ENCODE measurements at regions not wholly inside any gene's neighbourhood (a gene's known extent, or its start where the extent isn't known, plus 50 kb on each side); places are given as distances from the start of the nearest gene placed in this dataset.

DNA sequence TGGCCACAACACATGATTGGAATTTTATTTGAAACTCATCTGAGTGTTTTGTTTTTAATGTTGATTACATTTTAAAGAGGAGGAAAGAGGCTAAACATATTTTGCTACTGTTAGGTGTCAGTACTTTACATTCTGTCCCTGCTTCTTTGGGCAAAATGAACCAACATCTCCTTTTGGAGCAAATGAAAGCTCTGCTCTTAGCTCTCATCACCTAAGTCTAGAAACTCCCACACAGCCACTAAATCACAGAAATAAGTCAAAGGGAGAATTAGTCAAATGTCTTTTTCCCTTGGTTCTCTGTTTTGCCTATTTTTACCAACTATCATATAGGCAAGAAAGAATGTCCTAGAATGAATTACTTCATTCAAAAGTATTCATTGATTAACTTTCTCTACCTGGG, 666.8 kb downstream of the RNF144A start:
- DNase-seq (ENCODE audit: low read depth in 2 of 2, low spot score in 1 of 2) = no peak

DNA sequence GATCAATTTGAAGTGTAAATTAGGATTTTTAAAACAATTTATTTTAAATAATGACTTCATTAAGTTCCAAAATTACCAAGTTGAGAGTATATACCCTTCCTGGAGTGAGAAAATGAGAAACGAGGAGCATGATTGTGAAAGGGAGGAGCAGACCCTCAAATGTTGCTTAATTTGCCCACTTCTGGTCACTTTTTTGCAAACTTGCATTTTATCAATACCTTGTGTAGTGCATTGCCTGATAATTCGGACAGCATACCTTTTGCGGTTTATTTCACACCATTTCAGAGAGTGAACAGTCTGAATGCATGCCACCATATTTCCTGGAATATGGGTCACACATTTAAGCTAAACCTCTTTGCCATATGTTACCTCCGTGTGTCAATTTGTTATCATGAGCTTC, 669.7 kb downstream of the RNF144A start:
- no peak for DNase-seq (ENCODE audit: low read depth in 2 of 2, low spot score in 1 of 2)

DNA sequence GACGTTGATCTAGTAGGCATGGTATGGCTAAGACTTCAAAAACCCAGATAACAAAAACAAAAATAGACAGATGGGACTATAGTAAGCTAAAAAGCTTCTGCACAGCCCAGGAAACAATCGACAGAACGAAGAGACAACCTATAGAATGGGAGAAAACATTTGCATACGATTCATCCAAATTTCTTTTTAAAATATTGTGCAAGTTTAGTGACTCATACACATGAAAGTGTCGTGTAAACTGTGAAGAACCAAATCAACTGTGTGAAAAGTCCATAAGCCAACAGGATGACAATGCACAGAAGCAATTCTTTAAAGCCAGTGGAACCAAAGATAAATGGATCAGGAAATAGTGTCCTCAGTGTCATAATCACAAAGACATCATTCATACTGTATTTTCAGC, 671.1 kb downstream of the RNF144A start:
- DNase-seq (ENCODE audit: low read depth in 2 of 2, low spot score in 1 of 2) = no peak

DNA sequence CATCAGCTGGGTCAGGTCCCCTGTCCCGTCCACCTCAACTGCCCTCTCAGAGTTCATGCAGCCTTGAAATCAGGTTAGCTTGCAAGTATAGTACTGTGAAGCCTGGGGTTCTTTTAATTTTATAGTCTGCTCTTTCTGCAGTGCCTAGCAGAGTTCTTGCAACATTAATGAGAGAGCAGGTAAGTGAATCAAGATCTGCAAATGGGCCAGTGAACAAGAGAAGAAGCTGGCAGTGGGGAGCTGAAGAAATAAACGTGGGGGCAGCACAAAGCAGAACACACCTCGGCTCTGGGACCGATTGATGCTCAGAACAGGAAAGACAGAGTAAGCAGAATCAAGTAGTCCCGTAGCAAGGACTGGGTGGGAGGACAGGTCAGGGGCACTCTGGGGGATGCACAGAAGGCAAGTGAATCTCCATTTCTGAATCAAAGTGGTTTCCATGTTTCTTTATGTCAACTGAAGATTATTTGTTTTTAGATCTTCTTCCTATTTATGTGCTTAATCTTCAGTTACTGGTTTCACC, 675.5 kb downstream of the RNF144A start:
- no peak for DNase-seq (ENCODE audit: low read depth in 2 of 2, low spot score in 1 of 2)

DNA sequence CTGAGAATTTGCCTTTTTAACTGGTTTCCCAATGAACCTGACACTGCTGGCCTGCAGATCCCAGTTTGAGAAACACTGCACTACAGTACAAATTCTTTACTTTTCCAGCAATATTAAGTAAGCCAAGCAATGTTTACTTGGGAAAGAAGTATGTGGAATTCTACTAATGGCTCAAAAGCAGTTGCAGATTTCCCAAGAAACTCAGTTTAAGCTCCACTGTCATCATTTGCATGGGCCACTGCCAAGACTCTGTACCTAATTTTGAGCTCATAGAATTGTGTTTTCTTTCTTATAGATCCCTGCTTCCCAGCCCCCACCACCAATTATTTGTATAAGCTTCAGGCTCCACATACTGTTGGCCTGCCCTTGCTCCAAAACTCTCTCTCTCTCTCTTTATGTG, 676.1 kb downstream of the RNF144A start:
- DNase-seq (ENCODE audit: low read depth in 2 of 2, low spot score in 1 of 2) = no peak

DNA sequence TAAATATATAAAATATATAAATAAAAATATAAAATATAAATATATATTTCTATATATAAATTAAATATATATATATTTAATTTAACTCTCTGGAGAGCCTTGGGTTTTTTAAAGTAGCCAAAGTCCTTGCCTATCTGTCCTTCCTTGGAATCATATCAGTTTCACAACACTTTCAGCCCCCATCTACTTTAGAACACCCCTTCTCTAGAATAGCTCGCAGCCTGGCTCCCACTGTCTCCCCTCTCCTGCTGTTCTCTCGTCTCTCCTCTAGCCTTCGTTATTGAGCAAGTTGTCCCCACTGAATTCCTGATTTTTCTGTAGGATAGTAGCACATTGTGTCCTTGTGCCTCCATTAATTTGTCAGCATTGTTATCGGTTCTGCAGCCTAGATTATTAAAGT, 677.0 kb downstream of the RNF144A start:
- no peak for DNase-seq (ENCODE audit: low read depth in 2 of 2, low spot score in 1 of 2)

DNA sequence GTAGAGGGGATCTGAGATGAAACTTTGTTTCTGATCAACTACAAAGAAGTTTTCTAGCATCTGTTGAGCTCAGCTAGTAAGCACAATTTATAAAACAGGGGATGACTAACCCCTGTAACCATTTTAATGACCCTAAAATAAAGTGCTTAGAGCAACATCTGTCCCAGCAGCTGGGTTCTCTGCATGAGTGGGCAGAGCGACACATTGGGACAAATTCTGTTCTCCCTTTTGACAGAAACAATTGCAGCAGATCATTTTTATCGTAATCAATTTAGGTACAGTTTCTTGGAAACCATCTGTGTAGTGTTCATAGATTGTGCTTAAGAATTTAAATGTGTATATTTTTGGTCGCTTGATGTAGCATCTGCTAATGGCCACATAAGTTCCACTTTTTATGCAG, 678.0 kb downstream of the RNF144A start:
- no peak for DNase-seq (ENCODE audit: low read depth in 2 of 2, low spot score in 1 of 2)

DNA sequence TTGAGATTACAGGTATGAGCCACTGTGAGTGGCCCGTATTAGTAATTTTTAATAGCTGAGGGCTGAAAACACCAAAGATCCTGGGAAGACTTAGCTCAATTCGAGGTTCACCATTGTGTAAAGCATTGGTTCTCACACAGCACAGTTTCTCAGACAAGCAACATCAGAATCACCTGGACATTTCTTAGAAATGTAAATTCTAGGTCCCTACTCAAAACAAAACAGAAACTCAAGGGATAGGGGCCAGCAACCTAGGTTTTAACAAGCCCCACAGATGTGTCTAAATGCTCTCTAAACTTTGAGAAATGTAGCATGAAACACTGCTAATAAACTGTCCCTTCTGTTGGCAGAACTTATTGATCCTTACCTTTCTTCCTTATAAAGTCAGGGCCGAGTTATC, 681.2 kb downstream of the RNF144A start:
- no peak for DNase-seq (ENCODE audit: low read depth in 2 of 2, low spot score in 1 of 2)

DNA sequence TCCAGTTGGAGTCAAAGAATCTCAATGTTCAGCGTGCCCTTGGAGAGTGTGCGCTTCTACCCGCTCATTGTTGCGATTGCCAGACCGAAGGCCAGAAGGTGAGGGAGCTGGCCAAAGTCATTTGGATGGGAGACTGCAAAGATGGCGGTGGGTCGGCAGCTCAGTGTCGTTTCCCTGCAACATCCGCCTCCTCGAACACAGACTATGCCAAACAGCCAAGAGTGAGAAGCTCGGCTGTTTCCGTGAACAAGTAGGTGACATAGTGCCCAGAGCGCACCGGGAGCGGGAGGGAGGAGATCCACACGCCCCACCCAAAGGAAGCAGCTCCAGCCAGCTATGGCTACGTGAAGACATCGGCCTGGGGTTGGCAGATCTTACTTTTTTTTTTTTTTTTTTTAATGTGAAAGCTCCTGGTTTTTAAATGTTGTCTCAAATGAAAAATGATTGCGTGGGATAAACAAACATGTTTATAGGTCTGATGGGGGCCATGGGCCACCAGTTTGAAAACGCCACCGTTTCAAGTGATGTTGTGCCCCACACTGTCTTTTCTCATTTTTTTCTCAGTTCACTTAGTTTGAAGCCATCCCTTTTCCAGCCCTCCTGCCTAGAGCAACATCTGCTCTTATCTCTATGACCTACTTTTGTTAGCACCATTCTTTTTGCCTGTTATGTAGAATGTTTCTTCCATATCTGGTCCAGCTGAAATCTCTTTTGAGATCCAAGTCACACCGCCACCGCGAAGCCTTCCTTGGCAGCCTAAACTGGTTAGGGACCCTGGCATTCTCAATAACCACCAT, 682.4 kb downstream of the RNF144A start:
- no peak for DNase-seq (ENCODE audit: low read depth in 2 of 2, low spot score in 1 of 2)

DNA sequence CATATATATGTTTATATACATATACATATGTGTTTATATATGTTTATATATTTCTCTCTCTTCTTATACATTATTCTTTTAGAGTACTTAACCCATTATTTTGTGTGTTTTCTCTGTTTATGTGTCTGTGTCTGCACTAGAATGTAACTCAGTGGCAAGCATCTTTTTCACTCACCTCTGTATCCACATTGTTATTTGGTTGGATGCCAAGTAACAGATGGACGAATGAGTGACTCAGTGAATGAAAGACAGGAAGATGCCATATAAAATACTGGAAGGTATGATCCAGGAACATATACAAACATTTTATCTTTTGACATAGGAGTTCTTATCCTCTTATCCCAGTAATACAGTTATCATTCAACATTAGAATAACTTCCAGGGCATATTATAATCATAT, 684.8 kb downstream of the RNF144A start:
- no peak for DNase-seq (ENCODE audit: low read depth in 2 of 2, low spot score in 1 of 2)

DNA sequence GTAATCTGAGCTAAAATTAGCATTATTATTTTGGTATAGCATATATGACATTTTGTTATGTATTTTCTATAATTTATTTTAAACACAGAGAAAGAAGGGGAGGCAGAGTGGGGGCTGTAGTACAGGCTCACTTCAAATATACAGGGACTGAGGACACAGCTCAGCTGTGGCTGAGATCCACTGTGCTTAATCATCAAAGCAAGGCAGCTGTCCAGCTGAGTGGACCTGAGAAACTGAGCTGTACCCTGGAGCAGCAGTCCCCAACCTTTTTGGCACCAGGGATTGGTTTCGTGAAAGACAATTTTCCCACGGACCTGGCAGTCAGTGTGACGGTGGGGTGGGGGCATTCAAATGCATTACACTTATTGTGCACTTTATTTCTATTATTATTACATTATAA, 687.2 kb downstream of the RNF144A start:
- DNase-seq (ENCODE audit: low read depth in 2 of 2, low spot score in 1 of 2) = no peak

DNA sequence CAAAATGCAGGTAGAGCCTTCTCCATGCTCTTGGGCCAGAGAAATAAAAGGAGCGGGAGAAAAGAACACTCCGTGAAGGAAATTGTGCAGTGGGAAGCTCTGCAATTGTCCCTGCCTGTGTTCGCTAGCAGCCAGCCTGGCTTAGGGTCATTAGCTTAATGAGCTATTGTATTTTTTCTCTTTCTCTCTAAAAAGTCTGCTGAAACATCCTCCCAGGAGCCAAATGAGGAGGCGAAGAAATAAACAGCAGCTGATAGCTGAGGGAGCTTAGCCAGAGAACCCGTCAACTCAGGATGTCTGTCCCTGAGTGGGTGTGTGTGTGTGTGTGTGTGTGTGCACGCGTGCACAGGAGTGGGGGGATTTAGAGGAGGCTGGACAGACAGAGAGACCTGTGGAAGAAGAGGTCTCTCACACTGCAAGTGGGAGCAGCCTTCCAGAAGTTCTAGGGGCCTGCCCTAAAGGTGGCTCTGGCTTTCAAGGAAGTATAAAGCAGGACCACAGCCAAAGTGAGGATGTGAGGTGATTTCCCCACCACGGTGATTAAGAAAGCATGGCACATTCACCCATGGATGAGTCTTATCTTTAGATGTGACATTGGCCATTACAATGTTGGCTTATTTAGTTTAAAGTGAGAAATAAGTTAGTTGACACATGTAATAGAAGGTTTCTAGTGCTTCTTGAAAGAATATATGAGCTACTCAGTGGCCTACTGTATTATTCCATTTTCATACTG, 690.4 kb downstream of the RNF144A start:
- DNase-seq (ENCODE audit: low read depth in 2 of 2, low spot score in 1 of 2) = no peak

DNA sequence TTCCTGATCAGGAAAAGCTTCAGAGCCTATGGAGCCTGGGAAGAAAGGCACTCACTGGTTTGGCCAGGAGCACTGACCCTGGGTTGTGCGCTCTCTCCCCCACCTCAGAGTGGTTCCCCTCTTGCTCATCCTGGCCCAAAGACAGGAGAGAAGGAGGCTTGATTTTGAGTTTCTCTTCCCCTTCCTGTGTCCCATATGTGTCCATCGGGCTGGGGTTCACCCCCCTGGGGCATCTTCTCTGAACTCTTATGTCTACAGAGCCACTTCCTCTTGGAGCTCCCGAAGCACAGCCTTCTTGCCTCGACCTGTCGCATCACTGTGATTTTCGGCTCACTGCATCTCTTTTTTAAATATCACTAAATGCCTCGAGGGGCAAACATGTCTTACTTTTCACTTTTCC, 692.3 kb downstream of the RNF144A start:
- no peak for DNase-seq (ENCODE audit: low read depth in 2 of 2, low spot score in 1 of 2)

DNA sequence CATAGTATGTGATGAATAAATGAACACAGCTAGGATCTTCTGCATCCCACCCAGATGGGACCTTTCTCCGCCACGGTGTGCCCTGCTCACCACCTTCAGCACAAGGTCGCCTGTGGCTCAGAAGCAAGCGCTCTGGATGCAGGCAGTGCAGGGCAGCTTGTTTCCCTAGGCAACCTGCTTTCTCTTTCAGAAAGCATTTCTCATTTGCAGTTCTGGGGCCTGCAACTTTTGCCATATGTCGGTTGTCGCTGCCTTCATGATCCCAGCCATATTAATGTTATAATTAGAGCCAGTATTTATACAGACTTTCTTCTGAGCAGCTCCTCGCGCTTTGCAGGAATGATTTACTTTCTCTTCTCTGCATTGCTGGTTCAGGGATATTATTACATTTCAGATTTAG, 692.8 kb downstream of the RNF144A start:
- DNase-seq (ENCODE audit: low read depth in 2 of 2, low spot score in 1 of 2) = no peak

DNA sequence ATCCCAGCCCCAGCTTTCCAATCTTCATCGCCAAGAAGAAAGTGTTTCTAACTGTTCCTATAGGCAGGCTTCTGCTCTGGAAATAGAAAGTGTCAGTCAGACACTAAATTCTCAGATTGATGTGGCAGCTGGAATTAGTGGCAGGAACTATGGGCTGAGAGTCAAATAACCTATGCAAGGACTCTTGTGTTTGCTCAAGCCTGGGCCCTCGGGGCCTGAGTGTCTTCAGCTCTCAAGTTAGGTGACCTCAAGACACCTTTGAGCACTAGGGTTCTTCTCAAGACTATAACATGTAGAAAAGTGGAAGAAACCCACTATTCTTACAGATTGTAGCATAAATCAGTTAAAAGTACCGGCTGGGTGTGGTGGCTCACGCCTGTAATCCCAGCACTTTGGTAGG, 694.5 kb downstream of the RNF144A start:
- DNase-seq (ENCODE audit: low read depth in 2 of 2, low spot score in 1 of 2) = no peak

DNA sequence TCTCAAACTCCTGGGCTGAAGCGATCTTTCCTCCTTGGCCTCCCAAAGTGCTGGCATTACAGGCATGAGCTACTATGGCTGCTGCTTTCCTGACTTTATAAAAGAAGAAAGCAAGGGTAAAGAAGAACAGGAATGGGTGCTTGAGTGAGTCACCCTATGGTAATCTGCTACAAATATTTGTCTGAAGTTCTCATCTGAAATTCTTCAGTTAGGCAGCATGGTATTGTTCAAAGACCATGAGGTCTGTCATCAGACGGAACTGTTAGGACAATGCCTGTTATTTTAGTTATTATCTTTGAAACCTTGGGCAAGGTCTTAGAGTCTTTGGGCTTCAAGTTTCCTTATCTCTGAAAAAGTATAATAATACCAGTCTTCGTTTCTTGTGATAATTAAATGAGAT, 695.8 kb downstream of the RNF144A start:
- DNase-seq (ENCODE audit: low read depth in 2 of 2, low spot score in 1 of 2) = no peak

DNA sequence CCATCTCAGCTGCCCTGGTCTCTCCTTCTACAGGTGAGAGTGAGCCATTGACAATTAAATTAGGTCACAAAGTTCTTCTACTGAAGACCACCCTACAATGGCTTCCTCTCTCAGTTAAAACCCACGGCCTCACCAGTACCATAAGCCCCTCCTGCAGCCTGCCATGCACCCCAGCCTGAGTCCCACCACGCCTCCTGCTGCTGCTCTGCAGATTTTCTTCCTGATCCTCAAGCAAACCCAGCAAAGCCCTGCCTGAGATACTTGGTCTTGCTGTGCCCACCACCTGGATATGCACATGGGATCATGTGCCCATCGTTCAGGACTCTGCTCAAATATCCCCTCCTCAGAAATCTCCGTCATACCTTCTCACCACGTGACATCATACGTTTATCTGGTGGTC, 696.6 kb downstream of the RNF144A start:
- no peak for DNase-seq (ENCODE audit: low read depth in 2 of 2, low spot score in 1 of 2)

DNA sequence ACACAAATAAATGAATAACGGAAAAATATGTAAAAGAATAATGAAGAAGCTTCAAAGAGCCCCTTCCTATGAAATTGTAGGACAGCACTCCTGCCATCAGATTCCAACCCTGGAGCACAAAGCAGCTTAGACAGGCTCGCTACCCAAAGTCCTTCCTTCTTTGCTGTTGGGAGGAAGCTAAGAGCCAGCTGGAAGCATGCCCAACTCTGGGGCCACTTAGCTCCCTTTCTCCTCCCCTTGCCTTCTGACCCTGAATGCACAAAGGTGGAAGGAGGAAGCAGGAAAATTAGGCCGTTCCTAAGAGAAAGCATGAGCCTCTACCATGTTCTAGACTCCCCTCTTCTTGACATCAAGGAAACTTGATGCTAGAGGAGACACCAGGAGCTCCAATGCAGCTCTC, 700.8 kb downstream of the RNF144A start:
- no peak for DNase-seq (ENCODE audit: low read depth in 2 of 2, low spot score in 1 of 2)

DNA sequence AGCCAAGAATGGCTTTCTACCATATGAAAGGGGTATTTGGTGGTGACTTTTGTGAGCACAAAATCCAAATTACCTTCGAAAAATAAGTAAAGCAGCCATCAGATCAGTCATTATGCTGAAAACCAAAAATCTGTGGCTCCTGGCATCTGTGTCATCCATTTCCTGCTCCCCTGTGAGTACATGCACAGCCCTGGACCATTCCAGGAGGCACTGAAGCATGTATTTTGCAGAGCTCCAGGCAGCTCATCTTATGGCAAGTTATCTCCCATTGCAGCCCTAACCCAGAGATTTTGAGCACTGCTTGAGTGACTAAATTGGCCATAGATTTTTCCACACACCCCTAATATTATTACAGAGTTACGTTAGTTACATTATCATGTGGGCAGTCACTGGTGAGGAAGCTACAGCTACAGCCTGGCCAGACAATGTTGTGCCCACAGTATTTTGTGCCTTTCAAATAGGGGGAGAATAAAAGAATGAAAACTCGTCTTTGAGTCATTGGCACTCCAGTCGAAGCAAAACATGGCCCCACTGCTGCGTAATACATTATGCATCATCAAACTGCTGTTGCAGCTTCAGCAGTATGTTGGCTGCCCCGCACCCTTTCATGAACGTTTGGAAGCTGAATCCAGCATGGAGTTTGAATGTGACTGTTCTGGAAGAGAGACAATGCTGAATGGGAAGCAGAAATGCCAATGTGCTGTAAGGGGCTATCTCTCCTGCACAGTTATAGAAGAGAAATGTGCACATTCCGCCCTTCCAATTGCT, 702.2 kb downstream of the RNF144A start:
- DNase-seq (ENCODE audit: low read depth in 2 of 2, low spot score in 1 of 2) = no peak

DNA sequence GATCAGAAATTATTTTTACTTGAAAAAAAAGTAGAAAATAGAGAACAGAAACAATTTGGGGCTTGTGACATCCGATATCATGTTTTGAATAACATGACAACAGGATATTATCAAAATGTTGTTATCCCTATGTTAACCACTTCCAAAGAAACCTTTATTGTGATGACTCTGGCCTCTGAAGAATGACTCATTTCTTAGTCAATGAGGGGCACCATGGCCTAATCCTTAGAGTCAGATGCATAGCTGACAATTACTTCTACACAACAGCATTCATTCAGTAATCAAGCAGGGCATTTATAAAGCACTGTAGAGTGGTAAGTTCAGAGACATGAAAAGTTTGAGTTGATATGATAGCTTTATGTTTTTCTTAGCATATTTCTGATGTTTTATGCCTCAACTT, 703.0 kb downstream of the RNF144A start:
- no peak for DNase-seq (ENCODE audit: low read depth in 2 of 2, low spot score in 1 of 2)

DNA sequence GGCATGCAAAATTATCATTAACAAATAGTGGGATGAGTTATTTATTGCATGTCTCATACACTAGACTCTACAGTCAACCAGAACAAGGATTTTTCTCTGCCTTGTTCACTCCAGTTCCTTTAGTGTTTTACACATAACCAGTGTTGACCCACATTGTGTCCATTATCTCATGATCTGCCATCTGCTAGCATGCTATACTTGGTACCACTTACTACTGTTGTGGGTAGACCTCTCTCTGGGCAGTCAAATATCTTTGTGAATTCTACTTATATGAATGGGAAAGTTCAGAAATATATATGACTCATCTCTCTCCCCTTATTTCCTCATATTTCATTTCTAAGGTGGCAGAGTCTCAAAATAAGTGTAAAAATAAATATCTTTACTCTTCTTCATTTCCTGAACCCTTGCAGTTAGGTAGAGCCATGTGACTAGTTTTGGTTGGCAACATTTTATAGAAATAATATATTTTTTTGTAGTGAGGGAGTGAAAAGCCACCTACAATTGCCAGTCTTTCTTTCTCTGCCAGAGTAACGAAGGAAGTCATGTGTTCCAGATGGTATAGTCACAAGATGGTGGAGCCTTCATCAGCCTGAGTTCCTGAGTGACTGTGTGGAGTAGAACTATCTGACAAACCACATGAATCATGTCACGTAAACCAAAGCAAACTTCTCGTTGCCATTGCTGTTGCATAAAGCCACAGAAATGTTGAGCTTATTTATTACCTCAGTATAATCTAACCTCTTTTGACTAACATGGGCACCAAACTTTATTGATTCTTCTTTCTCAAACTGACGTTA, 704.0 kb downstream of the RNF144A start:
- no peak for DNase-seq (ENCODE audit: low read depth in 2 of 2, low spot score in 1 of 2)
